ENCODE measurements at regions not wholly inside any gene's neighbourhood (a gene's known extent, or its start where the extent isn't known, plus 50 kb on each side); places are given as distances from the start of the nearest gene placed in this dataset.

DNA sequence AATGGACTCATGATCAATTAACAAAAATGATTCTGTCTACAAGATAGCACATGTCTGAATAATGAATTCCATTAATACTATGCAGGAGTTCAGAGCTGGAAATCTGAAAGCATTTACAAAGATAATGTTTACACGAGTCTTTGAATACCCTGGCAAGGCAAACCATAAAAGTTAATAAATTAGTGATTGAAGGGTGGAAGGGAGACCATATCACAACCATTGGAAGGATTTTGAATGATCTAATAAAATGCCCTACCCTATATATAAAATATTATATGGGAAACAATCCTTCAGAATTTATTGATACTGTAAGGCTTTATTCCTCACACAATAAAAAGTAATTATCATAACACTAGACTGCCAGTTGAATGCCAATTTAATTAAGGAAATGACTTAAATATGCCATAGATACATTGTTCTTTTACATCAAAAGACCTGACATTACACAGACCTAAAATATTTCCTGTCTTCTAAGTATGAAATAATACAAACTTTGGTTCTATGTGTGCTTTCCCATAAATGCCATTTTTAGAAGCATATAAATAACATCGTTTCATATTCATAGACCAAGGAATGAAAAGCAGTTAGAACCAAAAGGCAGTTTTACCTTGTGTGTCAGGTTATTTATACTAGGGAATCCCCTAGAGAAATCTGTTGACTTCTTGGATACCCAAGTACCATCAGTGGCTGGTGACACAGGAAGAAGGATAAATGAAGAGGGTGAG is 249.2 kb upstream of the MARCKS start:
- TF ChIP-seq POLR2A (IDR thresholded peaks at IDR 0.05; ENCODE audit: extremely low read depth, insufficient read length) (no peak), MYC (IDR thresholded peaks at IDR 0.05; ENCODE audit: low read depth, low read length) (no peak)
- TF ChIP-seq, protein P1, sequence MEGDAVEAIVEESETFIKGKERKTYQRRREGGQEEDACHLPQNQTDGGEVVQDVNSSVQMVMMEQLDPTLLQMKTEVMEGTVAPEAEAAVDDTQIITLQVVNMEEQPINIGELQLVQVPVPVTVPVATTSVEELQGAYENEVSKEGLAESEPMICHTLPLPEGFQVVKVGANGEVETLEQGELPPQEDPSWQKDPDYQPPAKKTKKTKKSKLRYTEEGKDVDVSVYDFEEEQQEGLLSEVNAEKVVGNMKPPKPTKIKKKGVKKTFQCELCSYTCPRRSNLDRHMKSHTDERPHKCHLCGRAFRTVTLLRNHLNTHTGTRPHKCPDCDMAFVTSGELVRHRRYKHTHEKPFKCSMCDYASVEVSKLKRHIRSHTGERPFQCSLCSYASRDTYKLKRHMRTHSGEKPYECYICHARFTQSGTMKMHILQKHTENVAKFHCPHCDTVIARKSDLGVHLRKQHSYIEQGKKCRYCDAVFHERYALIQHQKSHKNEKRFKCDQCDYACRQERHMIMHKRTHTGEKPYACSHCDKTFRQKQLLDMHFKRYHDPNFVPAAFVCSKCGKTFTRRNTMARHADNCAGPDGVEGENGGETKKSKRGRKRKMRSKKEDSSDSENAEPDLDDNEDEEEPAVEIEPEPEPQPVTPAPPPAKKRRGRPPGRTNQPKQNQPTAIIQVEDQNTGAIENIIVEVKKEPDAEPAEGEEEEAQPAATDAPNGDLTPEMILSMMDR (IDR thresholded peaks at IDR 0.05; ENCODE audit: low read depth, low read length) = no peak
- TF ChIP-seq, protein P2, sequence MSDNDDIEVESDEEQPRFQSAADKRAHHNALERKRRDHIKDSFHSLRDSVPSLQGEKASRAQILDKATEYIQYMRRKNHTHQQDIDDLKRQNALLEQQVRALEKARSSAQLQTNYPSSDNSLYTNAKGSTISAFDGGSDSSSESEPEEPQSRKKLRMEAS (IDR thresholded peaks at IDR 0.05; ENCODE audit: low read depth, low read length) = no peak

Data from NB4 (cell line).